Erythroblast (primary cell): ENCODE measurements at regions not wholly inside any gene's neighbourhood (a gene's known extent, or its start where the extent isn't known, plus 50 kb on each side); places are given as distances from the start of the nearest gene placed in this dataset.

Source experiments
- GATA1 ChIP-seq: IDR thresholded peaks from 2 replicates; pipeline ENCODE4 v1.6.1; 2011; ENCODE audit warnings: low read depth, mild to moderate bottlenecking, control low read depth, low read length, moderate library complexity
- POLR2A ChIP-seq: IDR thresholded peaks from 2 replicates; pipeline ENCODE4 v1.6.1; 2011; ENCODE audit warnings: mild to moderate bottlenecking, low read length

GRCh38 chr1:198936371-198937083 lies 297.7 kb downstream of the PTPRC start:
- TF ChIP-seq POLR2A (no peak), GATA1 (no peak)
